ENCODE measurements at regions not wholly inside any gene's neighbourhood (a gene's known extent, or its start where the extent isn't known, plus 50 kb on each side); places are given as distances from the start of the nearest gene placed in this dataset.

- TF ChIP-seq ZNF362 (CRISPR knock-in tag; IDR thresholded peaks at IDR 0.05; ENCODE audit: borderline replicate concordance) (peak; percentile 61), ARID2 (CRISPR knock-in tag; IDR thresholded peaks at IDR 0.05; ENCODE audit: borderline replicate concordance) (no peak), NPAS2 (CRISPR knock-in tag; IDR thresholded peaks at IDR 0.05; ENCODE audit: borderline replicate concordance) (no peak), TOPORS (CRISPR knock-in tag; IDR thresholded peaks at IDR 0.05) (peak; percentile 75; the same call in 1 of the 2 replicates), TP53 (CRISPR knock-in tag; conservative IDR thresholded peaks at IDR 0.05) (no peak), POLR2AphosphoS2 (IDR thresholded peaks at IDR 0.05; ENCODE audit: low read depth, low read length) (no peak), ZNF574 (CRISPR knock-in tag; IDR thresholded peaks at IDR 0.05) (peak; percentile 40), E2F5 (CRISPR knock-in tag; conservative IDR thresholded peaks at IDR 0.05) (no peak), ATF3 (CRISPR knock-in tag; IDR thresholded peaks at IDR 0.05) (peak; percentile 70; the same call in 1 of the 2 replicates), ZNF225 (CRISPR knock-in tag; IDR thresholded peaks at IDR 0.05) (peak; percentile 69), ZNF367 (CRISPR knock-in tag; IDR thresholded peaks at IDR 0.05; ENCODE audit: borderline replicate concordance) (no peak), RFX3 (CRISPR knock-in tag; IDR thresholded peaks at IDR 0.05) (no peak), MZF1 (CRISPR knock-in tag; IDR thresholded peaks at IDR 0.05; ENCODE audit: borderline replicate concordance) (peak; percentile 95; the same call in 1 of the 2 replicates), STAT5B (CRISPR knock-in tag; IDR thresholded peaks at IDR 0.05) (no peak), E2F1 (CRISPR knock-in tag; IDR thresholded peaks at IDR 0.05) (peak; percentile 64; the same call in 1 of the 2 replicates), NCOA2 (CRISPR knock-in tag; IDR thresholded peaks at IDR 0.05) (peak; percentile 80)
- TF ChIP-seq, protein P1, sequence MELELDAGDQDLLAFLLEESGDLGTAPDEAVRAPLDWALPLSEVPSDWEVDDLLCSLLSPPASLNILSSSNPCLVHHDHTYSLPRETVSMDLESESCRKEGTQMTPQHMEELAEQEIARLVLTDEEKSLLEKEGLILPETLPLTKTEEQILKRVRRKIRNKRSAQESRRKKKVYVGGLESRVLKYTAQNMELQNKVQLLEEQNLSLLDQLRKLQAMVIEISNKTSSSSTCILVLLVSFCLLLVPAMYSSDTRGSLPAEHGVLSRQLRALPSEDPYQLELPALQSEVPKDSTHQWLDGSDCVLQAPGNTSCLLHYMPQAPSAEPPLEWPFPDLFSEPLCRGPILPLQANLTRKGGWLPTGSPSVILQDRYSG (CRISPR knock-in tag; IDR thresholded peaks at IDR 0.05), result no peak
- TF ChIP-seq, protein P2, sequence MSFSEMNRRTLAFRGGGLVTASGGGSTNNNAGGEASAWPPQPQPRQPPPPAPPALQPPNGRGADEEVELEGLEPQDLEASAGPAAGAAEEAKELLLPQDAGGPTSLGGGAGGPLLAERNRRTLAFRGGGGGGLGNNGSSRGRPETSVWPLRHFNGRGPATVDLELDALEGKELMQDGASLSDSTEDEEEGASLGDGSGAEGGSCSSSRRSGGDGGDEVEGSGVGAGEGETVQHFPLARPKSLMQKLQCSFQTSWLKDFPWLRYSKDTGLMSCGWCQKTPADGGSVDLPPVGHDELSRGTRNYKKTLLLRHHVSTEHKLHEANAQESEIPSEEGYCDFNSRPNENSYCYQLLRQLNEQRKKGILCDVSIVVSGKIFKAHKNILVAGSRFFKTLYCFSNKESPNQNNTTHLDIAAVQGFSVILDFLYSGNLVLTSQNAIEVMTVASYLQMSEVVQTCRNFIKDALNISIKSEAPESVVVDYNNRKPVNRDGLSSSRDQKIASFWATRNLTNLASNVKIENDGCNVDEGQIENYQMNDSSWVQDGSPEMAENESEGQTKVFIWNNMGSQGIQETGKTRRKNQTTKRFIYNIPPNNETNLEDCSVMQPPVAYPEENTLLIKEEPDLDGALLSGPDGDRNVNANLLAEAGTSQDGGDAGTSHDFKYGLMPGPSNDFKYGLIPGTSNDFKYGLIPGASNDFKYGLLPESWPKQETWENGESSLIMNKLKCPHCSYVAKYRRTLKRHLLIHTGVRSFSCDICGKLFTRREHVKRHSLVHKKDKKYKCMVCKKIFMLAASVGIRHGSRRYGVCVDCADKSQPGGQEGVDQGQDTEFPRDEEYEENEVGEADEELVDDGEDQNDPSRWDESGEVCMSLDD (CRISPR knock-in tag; IDR thresholded peaks at IDR 0.05; ENCODE audit: borderline replicate concordance), result no peak
These were observed 235.0 kb downstream of the TTLL2 start (continued) for GRCh38 chr6:167559675-167560479.
